Erythroblast (primary cell): ENCODE measurements at regions not wholly inside any gene's neighbourhood (a gene's known extent, or its start where the extent isn't known, plus 50 kb on each side); places are given as distances from the start of the nearest gene placed in this dataset.

Experiments
- GATA1 ChIP-seq: IDR thresholded peaks from 2 replicates; pipeline ENCODE4 v1.6.1; 2011; ENCODE audit warnings: low read depth, mild to moderate bottlenecking, control low read depth, low read length, moderate library complexity
- POLR2A ChIP-seq: IDR thresholded peaks from 2 replicates; pipeline ENCODE4 v1.6.1; 2011; ENCODE audit warnings: mild to moderate bottlenecking, low read length

GRCh38 chr2:23169896-23170295, 215.1 kb upstream of the KLHL29 start:
- TF ChIP-seq POLR2A (no peak), GATA1 (no peak)
